H1 (cell line): ENCODE measurements at regions not wholly inside any gene's neighbourhood (a gene's known extent, or its start where the extent isn't known, plus 50 kb on each side); places are given as distances from the start of the nearest gene placed in this dataset.

Experiments
- CTCF ChIA-PET: fragments of 300-600 bp; sonication (Branson Sonifier 250); formaldehyde crosslinking; loops from one replicate; lab custom pipeline; 2021; ENCODE audit not compliant: partially characterized antibody; lab: Charles Lee
- POLR2A ChIA-PET: fragments of 300-600 bp; sonication (Branson Sonifier 250); formaldehyde crosslinking; loops from one replicate; lab custom pipeline; 2021; ENCODE audit warnings: inconsistent platforms; ENCODE audit not compliant: partially characterized antibody; lab: Charles Lee
- DNase-seq, 2 experiments: peaks; one replicate each; pipeline versions ENCODE4 v3.0.0 to v3.0.0-alpha.2; 2010 to 2022; ENCODE audit warnings: low spot score in 2 of 2, low read depth in 1 of 2, mixed read lengths in 1 of 2
- FAIRE-seq: peaks from 2 replicates; lab custom pipeline; 2011; peaks lifted over from hg19 to GRCh38; lab: Jason Lieb, UNC
- H2AFZ ChIP-seq: 2 replicates; pipeline ENCODE4 v1.8.1; 2012; ENCODE audit warnings: low read length, inconsistent platforms
- H2AK5ac ChIP-seq: 2 replicates; pipeline ENCODE4 v1.6.1; 2013; ENCODE audit warnings: low read depth, low read length
- H2BK120ac ChIP-seq: replicated peaks from 2 replicates; pipeline ENCODE3; 2013; ENCODE audit warnings: low read depth, low read length, inconsistent platforms
- H2BK12ac ChIP-seq: 2 replicates; pipeline ENCODE4 v1.6.1; 2013; ENCODE audit warnings: low read depth, low read length
- H2BK15ac ChIP-seq: 2 replicates; pipeline ENCODE4 v1.6.1; 2013; ENCODE audit warnings: low read length
- H2BK20ac ChIP-seq: 2 replicates; pipeline ENCODE4 v1.6.1; 2013; ENCODE audit warnings: low read length
- H2BK5ac ChIP-seq: 2 replicates; pipeline ENCODE4 v1.6.1; 2013; ENCODE audit warnings: low read depth, low read length
- H3K14ac ChIP-seq: 2 replicates; pipeline ENCODE4 v1.6.1; 2013; ENCODE audit warnings: inconsistent platforms; ENCODE audit not compliant: insufficient read length
- H3K18ac ChIP-seq: 2 replicates; pipeline ENCODE4 v1.6.1; 2013; ENCODE audit warnings: low read length; ENCODE audit errors: extremely low read depth
- H3K23ac ChIP-seq: 2 replicates; pipeline ENCODE4 v1.6.1; 2013; ENCODE audit warnings: inconsistent platforms; ENCODE audit not compliant: insufficient read length
- H3K23me2 ChIP-seq: 2 replicates; pipeline ENCODE4 v1.6.1; 2013; ENCODE audit warnings: low read depth, low read length
- H3K27ac ChIP-seq: 2 replicates; pipeline ENCODE4 v1.6.1; 2011; ENCODE audit warnings: low read depth, low read length, inconsistent platforms
- H3K27me3 ChIP-seq, 4 experiments: replicated peaks in 1 of 4; 1 replicate in 1 of 4; 2 replicates in 3 of 4; pipeline versions ENCODE4 v1.6.1 to v1.8.1; 2011 to 2013; ENCODE audit warnings: low read length in 3 of 4, mild to moderate bottlenecking in 3 of 4, inconsistent platforms in 2 of 4, mixed read lengths in 2 of 4, moderate library complexity in 1 of 4; ENCODE audit not compliant: control insufficient read depth in 3 of 4, insufficient read depth in 3 of 4; ENCODE audit errors: extremely low read depth in 1 of 4
- H3K36me3 ChIP-seq, 4 experiments: 2 replicates each; pipeline versions ENCODE4 v1.6.1 to v1.8.1; 2011 to 2013; ENCODE audit warnings: mild to moderate bottlenecking in 4 of 4, low read length in 3 of 4, moderate library complexity in 2 of 4, control low read depth in 1 of 4, inconsistent platforms in 1 of 4; ENCODE audit not compliant: insufficient read depth in 4 of 4, control insufficient read depth in 2 of 4
- H3K4ac ChIP-seq: replicated peaks from 2 replicates; pipeline ENCODE3; 2013; ENCODE audit warnings: low read length, low read depth, mixed read lengths, inconsistent platforms; ENCODE audit not compliant: insufficient read length
- H3K4me1 ChIP-seq, 4 experiments: replicated peaks in 1 of 4; 1 replicate in 1 of 4; 2 replicates in 3 of 4; pipeline versions ENCODE4 v1.6.1 to v1.8.1; 2011 to 2013; ENCODE audit warnings: low read length in 3 of 4, inconsistent platforms in 2 of 4, mixed read lengths in 1 of 4; ENCODE audit not compliant: insufficient read depth in 4 of 4, control insufficient read depth in 3 of 4
- H3K4me2 ChIP-seq, 2 experiments: 2 replicates each; pipeline versions ENCODE4 v1.6.1 to v1.8.1; 2011 to 2013; ENCODE audit warnings: low read depth in 2 of 2, low read length in 2 of 2, control low read depth in 1 of 2, inconsistent platforms in 1 of 2, mild to moderate bottlenecking in 1 of 2; ENCODE audit not compliant: insufficient read depth in 1 of 2
- H3K4me3 ChIP-seq, 4 experiments: fragments of 200-600, 300-600 bp in 1 of 4; sonication (generic), shearing (Covaris generic), sonication (Bioruptor Twin) in 1 of 4; 2 replicates each; pipeline versions ENCODE4 v1.5.1 to v1.8.1; 2011 to 2016; ENCODE audit warnings: low read length in 4 of 4, low read depth in 3 of 4, control low read depth in 2 of 4, inconsistent platforms in 2 of 4, mild to moderate bottlenecking in 2 of 4, mixed read lengths in 1 of 4, moderate library complexity in 1 of 4; ENCODE audit not compliant: insufficient read depth in 2 of 4; ENCODE audit errors: extremely low read depth in 1 of 4
- H3K56ac ChIP-seq: replicated peaks from 2 replicates; pipeline ENCODE3; 2013; ENCODE audit warnings: low read depth, mild to moderate bottlenecking, mixed read lengths, low read length, inconsistent platforms; ENCODE audit not compliant: insufficient read length
- H3K79me1 ChIP-seq: 2 replicates; pipeline ENCODE4 v1.6.1; 2013; ENCODE audit warnings: low read depth, low read length, control low read depth
- H3K79me2 ChIP-seq, 2 experiments: 2 replicates each; pipeline versions ENCODE4 v1.6.1 to v1.8.1; 2012 to 2013; ENCODE audit warnings: low read length in 2 of 2, mild to moderate bottlenecking in 2 of 2, inconsistent platforms in 1 of 2; ENCODE audit not compliant: insufficient read depth in 2 of 2, control insufficient read depth in 1 of 2
- H3K9ac ChIP-seq, 4 experiments: replicated peaks in 1 of 4; 1 replicate in 1 of 4; 2 replicates in 3 of 4; pipeline versions ENCODE4 v1.6.1 to v1.8.1; 2011 to 2013; ENCODE audit warnings: low read depth in 3 of 4, low read length in 3 of 4, control low read depth in 2 of 4, mild to moderate bottlenecking in 2 of 4, moderate library complexity in 2 of 4, inconsistent platforms in 1 of 4; ENCODE audit errors: extremely low read depth in 1 of 4
- H3K9me3 ChIP-seq, 2 experiments: 2 replicates each; pipeline versions ENCODE4 v1.6.1 to v1.8.1; 2012 to 2013; ENCODE audit warnings: mild to moderate bottlenecking in 2 of 2, moderate library complexity in 2 of 2, control low read depth in 1 of 2, inconsistent platforms in 1 of 2, low read depth in 1 of 2, low read length in 1 of 2, mixed read lengths in 1 of 2; ENCODE audit not compliant: insufficient read depth in 2 of 2
- H4K20me1 ChIP-seq, 2 experiments: replicated peaks in 1 of 2; 2 replicates each; pipeline versions ENCODE3 to v1.8.1; 2011 to 2013; ENCODE audit warnings: inconsistent platforms in 2 of 2, low read length in 2 of 2, mild to moderate bottlenecking in 1 of 2; ENCODE audit not compliant: insufficient read depth in 2 of 2, control insufficient read depth in 1 of 2
- H4K5ac ChIP-seq: 2 replicates; pipeline ENCODE4 v1.6.1; 2013; ENCODE audit warnings: low read length, low read depth, mixed read lengths, inconsistent platforms; ENCODE audit not compliant: insufficient read length
- H4K8ac ChIP-seq: 2 replicates; pipeline ENCODE4 v1.8.0; 2013; ENCODE audit warnings: mild to moderate bottlenecking, moderate library complexity, low read length, inconsistent platforms; ENCODE audit not compliant: insufficient read depth; ENCODE audit errors: extremely low read depth
- H4K91ac ChIP-seq: replicated peaks from 2 replicates; pipeline ENCODE3; 2013; ENCODE audit warnings: low read length, mixed read lengths, inconsistent platforms; ENCODE audit not compliant: insufficient read length
- E2F6 ChIP-seq: IDR thresholded peaks from 2 replicates; pipeline ENCODE4 v1.6.1; 2012; ENCODE audit warnings: inconsistent platforms
- EZH2 ChIP-seq: fragments of 200-600 bp; sonication (generic); IDR thresholded peaks from 2 replicates; pipeline ENCODE4 v1.7.1; 2012; ENCODE audit warnings: low read depth, mild to moderate bottlenecking, moderate library complexity, low read length, inconsistent platforms; ENCODE audit not compliant: severe bottlenecking
- KDM4A ChIP-seq: IDR thresholded peaks from one replicate; pipeline ENCODE4 v1.7.1; 2012; ENCODE audit warnings: low read depth, mild to moderate bottlenecking, moderate library complexity, low read length, inconsistent platforms; ENCODE audit not compliant: severe bottlenecking
- TAF7 ChIP-seq: optimal IDR thresholded peaks from 2 replicates; pipeline ENCODE3; 2011; ENCODE audit warnings: low read depth, mild to moderate bottlenecking, inconsistent platforms, low read length, moderate library complexity, borderline replicate concordance
- YY1 ChIP-seq: IDR thresholded peaks from 2 replicates; pipeline ENCODE4 v1.6.1; 2011; ENCODE audit warnings: low read depth, mild to moderate bottlenecking, low read length

GRCh38 chr3:164640591-164640990, 437.7 kb downstream of the SI start:
- no peaks in the 10 kb centered on the region for H3K23me2 ChIP-seq
- H2AFZ ChIP-seq, result no peak overlapping the region
- no peak overlapping the region for H4K5ac ChIP-seq
- H3K4me2 ChIP-seq, result no peak overlapping the region
- H3K9me3 ChIP-seq, result no peaks in the 10 kb centered on the region
- no peak overlapping the region for H2BK12ac ChIP-seq
- no peak overlapping the region for H4K91ac ChIP-seq
- no peak overlapping the region for H3K18ac ChIP-seq
- H3K4me1 ChIP-seq, result no peaks in the 10 kb centered on the region; a peak in 1 of 7 replicates
- H2BK5ac ChIP-seq, result no peak overlapping the region
- peaks cover 0 to 1% (median 0%) of the 10 kb centered on the region in 4 experiments; a peak in 1 of 7 replicates for H3K27me3 ChIP-seq
- H3K4me3 ChIP-seq, result no peak overlapping the region
- H2AK5ac ChIP-seq, result no peak overlapping the region
- H3K79me1 ChIP-seq, result no peaks in the 10 kb centered on the region
- FAIRE-seq, result no peak
- CTCF ChIA-PET, result no interaction called here
- no peak overlapping the region for H2BK15ac ChIP-seq
- H3K36me3 ChIP-seq, result no peaks in the 10 kb centered on the region
- no peak overlapping the region for H3K56ac ChIP-seq
- TF ChIP-seq KDM4A (no peak), E2F6 (no peak), EZH2 (no peak), TAF7 (no peak), YY1 (no peak)
- no peak overlapping the region for H2BK20ac ChIP-seq
- H3K23ac ChIP-seq, result no peak overlapping the region
- H3K14ac ChIP-seq, result no peak overlapping the region
- H3K9ac ChIP-seq, result no peak overlapping the region
- no peaks in the 10 kb centered on the region for H4K20me1 ChIP-seq
- no peak overlapping the region for H4K8ac ChIP-seq
- H2BK120ac ChIP-seq, result no peak overlapping the region
- no peaks in the 10 kb centered on the region for H3K79me2 ChIP-seq
- DNase-seq, result no peak
- POLR2A ChIA-PET, result no interaction called here
- no peak overlapping the region for H3K4ac ChIP-seq
- no peak overlapping the region for H3K27ac ChIP-seq
